NOMO-1 (cell line): ENCODE measurements at regions not wholly inside any gene's neighbourhood (a gene's known extent, or its start where the extent isn't known, plus 50 kb on each side); places are given as distances from the start of the nearest gene placed in this dataset.

Experiments used
- DNase-seq, 2 experiments: peaks; one replicate each; lab custom pipeline; 2025; ENCODE audit not compliant: unreplicated experiment in 2 of 2; lab: John Stamatoyannopoulos, UW

GRCh38 chr4:58564695-58565475 lies 1454.7 kb upstream of the IGFBP7 start:
- DNase-seq: no peak

GRCh38 chr4:58561170-58561569 lies 1451.0 kb upstream of the IGFBP7 start:
- no peak for DNase-seq

GRCh38 chr4:58560736-58561135 lies 1450.6 kb upstream of the IGFBP7 start:
- peak in 1 of 2 experiments; percentile 11 for DNase-seq

GRCh38 chr4:58553679-58554078 lies 1443.5 kb upstream of the IGFBP7 start:
- no peak for DNase-seq

GRCh38 chr4:58553031-58553430 lies 1442.8 kb upstream of the IGFBP7 start:
- no peak for DNase-seq

- DNase-seq: no peak
These were observed 1441.5 kb upstream of the IGFBP7 start for GRCh38 chr4:58551676-58552075.

GRCh38 chr4:58543465-58543864 lies 1433.3 kb upstream of the IGFBP7 start:
- DNase-seq: no peak

GRCh38 chr4:58541926-58542325 lies 1431.7 kb upstream of the IGFBP7 start:
- no peak for DNase-seq

GRCh38 chr4:58522765-58523382 lies 1412.7 kb upstream of the IGFBP7 start:
- DNase-seq: no peak

GRCh38 chr4:58515226-58515625 lies 1405.0 kb upstream of the IGFBP7 start:
- no peak for DNase-seq

- DNase-seq: no peak
These were observed 1404.1 kb upstream of the IGFBP7 start for GRCh38 chr4:58514299-58514698.

GRCh38 chr4:58510652-58511051 lies 1400.5 kb upstream of the IGFBP7 start:
- no peak for DNase-seq

GRCh38 chr4:58507079-58507478 lies 1396.9 kb upstream of the IGFBP7 start:
- no peak for DNase-seq

GRCh38 chr4:58502839-58503238 lies 1392.7 kb upstream of the IGFBP7 start:
- no peak for DNase-seq

GRCh38 chr4:58499182-58499581 lies 1389.0 kb upstream of the IGFBP7 start:
- DNase-seq: no peak

GRCh38 chr4:58491620-58492019 lies 1381.4 kb upstream of the IGFBP7 start:
- no peak for DNase-seq

GRCh38 chr4:58477950-58478349 lies 1367.8 kb upstream of the IGFBP7 start:
- DNase-seq: no peak

GRCh38 chr4:58477513-58477912 lies 1367.3 kb upstream of the IGFBP7 start:
- no peak for DNase-seq

GRCh38 chr4:58475097-58475496 lies 1364.9 kb upstream of the IGFBP7 start:
- DNase-seq: no peak

- DNase-seq: no peak
These were observed 1354.8 kb upstream of the IGFBP7 start for GRCh38 chr4:58465031-58465430.

- no peak for DNase-seq
These were observed 1346.7 kb upstream of the IGFBP7 start for GRCh38 chr4:58456727-58457384.

GRCh38 chr4:58453956-58454355 lies 1343.8 kb upstream of the IGFBP7 start:
- no peak for DNase-seq
